GM18520 (cell line): ENCODE measurements at regions not wholly inside any gene's neighbourhood (a gene's known extent, or its start where the extent isn't known, plus 50 kb on each side); places are given as distances from the start of the nearest gene placed in this dataset.
"Not testable (repeated sequence)": the region's sequence is repeated elsewhere in the genome, so short reads cannot be mapped to it uniquely, and the experiment has no call there.

Experiments
- ATAC-seq: cut with Tn5 transposase; IDR thresholded peaks from one replicate; pipeline ENCODE4 v1.9.1; 2021; ENCODE audit not compliant: unreplicated experiment

- no peak for ATAC-seq
Measured at GRCh38 chr4:103887191-103887590, 167.4 kb upstream of the TACR3 start.

GRCh38 chr4:103885152-103885551, 165.4 kb upstream of the TACR3 start:
- ATAC-seq = no peak

GRCh38 chr4:103867311-103867710, 147.5 kb upstream of the TACR3 start:
- no peak for ATAC-seq

- ATAC-seq = no peak
Measured at GRCh38 chr4:103853627-103854026, 133.8 kb upstream of the TACR3 start.

- no peak for ATAC-seq
Measured at GRCh38 chr4:103853146-103853545, 133.4 kb upstream of the TACR3 start.

- no peak for ATAC-seq
Measured at GRCh38 chr4:103845075-103845474, 125.3 kb upstream of the TACR3 start.

- ATAC-seq = no peak
Measured at GRCh38 chr4:103842637-103843239, 123.0 kb upstream of the TACR3 start.

GRCh38 chr4:103842076-103842475, 122.3 kb upstream of the TACR3 start:
- no peak for ATAC-seq

GRCh38 chr4:103810308-103810707, 90.5 kb upstream of the TACR3 start:
- not testable (repeated sequence) for ATAC-seq

GRCh38 chr4:103802766-103803165, 83.0 kb upstream of the TACR3 start:
- ATAC-seq = no peak

GRCh38 chr4:103787057-103787456, 67.3 kb upstream of the TACR3 start:
- ATAC-seq = no peak

GRCh38 chr4:103786593-103786992, 66.8 kb upstream of the TACR3 start:
- no peak for ATAC-seq

- ATAC-seq = peak; percentile 86
Measured at GRCh38 chr4:103786014-103786413, 66.2 kb upstream of the TACR3 start.

GRCh38 chr4:103778221-103778620, 58.4 kb upstream of the TACR3 start:
- ATAC-seq = no peak

- no peak for ATAC-seq
Measured at GRCh38 chr4:103774326-103774825, 54.6 kb upstream of the TACR3 start.

GRCh38 chr4:103773691-103774231, 54.0 kb upstream of the TACR3 start:
- ATAC-seq = no peak
